ENCODE measurements at regions not wholly inside any gene's neighbourhood (a gene's known extent, or its start where the extent isn't known, plus 50 kb on each side); places are given as distances from the start of the nearest gene placed in this dataset.

GRCh38 chr22:19658967-19659804, 55.1 kb upstream of the SEPTIN5 start (continued):
- no peak for TF ChIP-seq TCF3 (CRISPR knock-in tag; IDR thresholded peaks at IDR 0.05)
- no peak for TF ChIP-seq ID3 (CRISPR knock-in tag; IDR thresholded peaks at IDR 0.05)
- no peak for TF ChIP-seq ID3 (tag; IDR thresholded peaks at IDR 0.05)
- no peak for TF ChIP-seq UBTF (IDR thresholded peaks at IDR 0.05; ENCODE audit: borderline replicate concordance in 1 of 2, low read depth in 2 of 2, low read length in 2 of 2)
- no peak for TF ChIP-seq ZNF133 (CRISPR knock-in tag; IDR thresholded peaks at IDR 0.05)
- no peak for TF ChIP-seq MITF (IDR thresholded peaks at IDR 0.05)
- TF ChIP-seq CBFA2T2 (conservative IDR thresholded peaks at IDR 0.05) = no peak
- TF ChIP-seq VEZF1 (CRISPR knock-in tag; IDR thresholded peaks at IDR 0.05) = no peak
- no peak for TF ChIP-seq ZBTB5 (IDR thresholded peaks at IDR 0.05)
- no peak for TF ChIP-seq RCOR1 (IDR thresholded peaks at IDR 0.05; ENCODE audit: borderline replicate concordance in 1 of 2, low read depth in 2 of 2, low read length in 2 of 2)
- no peak for TF ChIP-seq SRSF7 (optimal IDR thresholded peaks at IDR 0.05; ENCODE audit: low read depth, low read length)
